ENCODE measurements at regions not wholly inside any gene's neighbourhood (a gene's known extent, or its start where the extent isn't known, plus 50 kb on each side); places are given as distances from the start of the nearest gene placed in this dataset.
A peak's percentile ranks its signal among the peaks of the same experiment; 100 is the strongest.

GRCh38 chr2:201977651-201978050, 56.0 kb upstream of the FZD7 start:
- POLR2A ChIA-PET = no interaction called here
- H3K4me1 ChIP-seq (ENCODE audit: control insufficient read depth in 2 of 2, insufficient read depth in 2 of 2, low read length in 2 of 2) = no peaks in the 10 kb centered on the region
- H3K4me3 Mint-ChIP-seq = no peak overlapping the region
- no peaks in the 10 kb centered on the region for H3K36me3 Mint-ChIP-seq
- H3K4me1 Mint-ChIP-seq = no peaks in the 10 kb centered on the region
- ATAC-seq = no peak
- no peak overlapping the region for H3K27ac ChIP-seq (ENCODE audit: low read depth, low read length)
- intact Hi-C loops (cut with micrococcal nuclease) = no loop called here
- CTCF ChIA-PET = interaction anchor here (0.6 kb wide), 1 partner anchor 433 kb away, joined by 3 read pairs; no protein-coding TSS in a partner anchor
- no peak overlapping the region for H3K4me3 ChIP-seq (ENCODE audit: low read length)
- peaks cover 0 to 10% (median 9%) of the 10 kb centered on the region in 5 donors for H3K27me3 Mint-ChIP-seq
- DNase-seq = no peak
- H3K27me3 ChIP-seq (ENCODE audit: control insufficient read depth in 2 of 2, insufficient read depth in 2 of 2, low read length in 2 of 2) = no peaks in the 10 kb centered on the region
- H3K27ac Mint-ChIP-seq = no peak overlapping the region
- no peaks in the 10 kb centered on the region for H3K9me3 ChIP-seq (ENCODE audit: control insufficient read depth in 2 of 3, low read length in 3 of 3)
- no peaks in the 10 kb centered on the region for H3K36me3 ChIP-seq (ENCODE audit: control insufficient read depth in 2 of 3, insufficient read depth in 3 of 3, low read length in 3 of 3)
- no peaks in the 10 kb centered on the region for H3K9me3 Mint-ChIP-seq

GRCh38 chr2:201978333-201978732, 55.3 kb upstream of the FZD7 start:
- ChIA-PET CTCF (no interaction called here), POLR2A (no interaction called here)
- H3K4me1 ChIP-seq (ENCODE audit: control insufficient read depth in 2 of 2, insufficient read depth in 2 of 2, low read length in 2 of 2) = no peaks in the 10 kb centered on the region
- Mint-ChIP-seq H3K36me3 (no peaks in the 10 kb centered on the region), H3K9me3 (no peaks in the 10 kb centered on the region), H3K4me1 (no peaks in the 10 kb centered on the region), H3K4me3 (no peak overlapping the region), H3K27ac (no peak overlapping the region), H3K27me3 (peaks cover 0 to 10% (median 9%) of the 10 kb centered on the region in 5 donors)
- H3K27ac ChIP-seq (ENCODE audit: low read depth, low read length) = no peak overlapping the region
- no peak overlapping the region for H3K4me3 ChIP-seq (ENCODE audit: low read length)
- H3K9me3 ChIP-seq (ENCODE audit: control insufficient read depth in 2 of 3, low read length in 3 of 3) = no peaks in the 10 kb centered on the region
- intact Hi-C loops (cut with micrococcal nuclease) = no loop called here
- ATAC-seq (no peak), DNase-seq (no peak)
- no peaks in the 10 kb centered on the region for H3K36me3 ChIP-seq (ENCODE audit: control insufficient read depth in 2 of 3, insufficient read depth in 3 of 3, low read length in 3 of 3)
- H3K27me3 ChIP-seq (ENCODE audit: control insufficient read depth in 2 of 2, insufficient read depth in 2 of 2, low read length in 2 of 2) = no peaks in the 10 kb centered on the region

GRCh38 chr2:201978986-201979385, 54.7 kb upstream of the FZD7 start:
- Mint-ChIP-seq H3K9me3 (no peaks in the 10 kb centered on the region), H3K4me1 (no peaks in the 10 kb centered on the region), H3K27me3 (peaks cover 0 to 12% (median 9%) of the 10 kb centered on the region in 5 donors), H3K36me3 (no peaks in the 10 kb centered on the region), H3K27ac (peak overlapping the region in 1 of 9 donors; percentile 46), H3K4me3 (no peak overlapping the region)
- H3K9me3 ChIP-seq (ENCODE audit: control insufficient read depth in 2 of 3, low read length in 3 of 3) = no peaks in the 10 kb centered on the region
- intact Hi-C loops (cut with micrococcal nuclease) = no loop called here
- H3K27me3 ChIP-seq (ENCODE audit: control insufficient read depth in 2 of 2, insufficient read depth in 2 of 2, low read length in 2 of 2) = no peaks in the 10 kb centered on the region
- no peak overlapping the region for H3K27ac ChIP-seq (ENCODE audit: low read depth, low read length)
- ATAC-seq (no peak), DNase-seq (no peak)
- ChIA-PET POLR2A (no interaction called here), CTCF (no interaction called here)
- H3K36me3 ChIP-seq (ENCODE audit: control insufficient read depth in 2 of 3, insufficient read depth in 3 of 3, low read length in 3 of 3) = no peaks in the 10 kb centered on the region
- no peaks in the 10 kb centered on the region for H3K4me1 ChIP-seq (ENCODE audit: control insufficient read depth in 2 of 2, insufficient read depth in 2 of 2, low read length in 2 of 2)
- H3K4me3 ChIP-seq (ENCODE audit: low read length) = no peak overlapping the region

GRCh38 chr2:201980389-201980821, 53.2 kb upstream of the FZD7 start:
- ATAC-seq (no peak), DNase-seq (no peak)
- ChIA-PET CTCF (no interaction called here), POLR2A (no interaction called here)
- H3K27me3 Mint-ChIP-seq = peaks cover 0 to 14% (median 9%) of the 10 kb centered on the region in 5 donors
- H3K36me3 Mint-ChIP-seq = no peaks in the 10 kb centered on the region
- Histone ChIP-seq H3K27ac (ENCODE audit: low read depth, low read length) (no peak overlapping the region), H3K4me1 (ENCODE audit: control insufficient read depth in 2 of 2, insufficient read depth in 2 of 2, low read length in 2 of 2) (no peaks in the 10 kb centered on the region), H3K4me3 (ENCODE audit: low read length) (no peak overlapping the region), H3K27me3 (ENCODE audit: control insufficient read depth in 2 of 2, insufficient read depth in 2 of 2, low read length in 2 of 2) (no peaks in the 10 kb centered on the region), H3K9me3 (ENCODE audit: control insufficient read depth in 2 of 3, low read length in 3 of 3) (no peaks in the 10 kb centered on the region), H3K36me3 (ENCODE audit: control insufficient read depth in 2 of 3, insufficient read depth in 3 of 3, low read length in 3 of 3) (no peaks in the 10 kb centered on the region)
- no peak overlapping the region for H3K4me3 Mint-ChIP-seq
- H3K4me1 Mint-ChIP-seq = peaks cover 0 to 7% (median 0%) of the 10 kb centered on the region in 7 donors
- no peaks in the 10 kb centered on the region for H3K9me3 Mint-ChIP-seq
- intact Hi-C loops (cut with micrococcal nuclease) = no loop called here
- H3K27ac Mint-ChIP-seq = no peak overlapping the region

- intact Hi-C loops (cut with micrococcal nuclease) = no loop called here
- Histone ChIP-seq H3K4me1 (ENCODE audit: control insufficient read depth in 2 of 2, insufficient read depth in 2 of 2, low read length in 2 of 2) (no peaks in the 10 kb centered on the region), H3K4me3 (ENCODE audit: low read length) (no peak overlapping the region), H3K9me3 (ENCODE audit: control insufficient read depth in 2 of 3, low read length in 3 of 3) (no peaks in the 10 kb centered on the region), H3K27me3 (ENCODE audit: control insufficient read depth in 2 of 2, insufficient read depth in 2 of 2, low read length in 2 of 2) (no peaks in the 10 kb centered on the region), H3K27ac (ENCODE audit: low read depth, low read length) (no peak overlapping the region), H3K36me3 (ENCODE audit: control insufficient read depth in 2 of 3, insufficient read depth in 3 of 3, low read length in 3 of 3) (no peaks in the 10 kb centered on the region)
- peaks cover 0 to 14% (median 9%) of the 10 kb centered on the region in 5 donors for H3K27me3 Mint-ChIP-seq
- CTCF ChIA-PET = no interaction called here
- H3K4me3 Mint-ChIP-seq = no peak overlapping the region
- no peaks in the 10 kb centered on the region for H3K36me3 Mint-ChIP-seq
- POLR2A ChIA-PET = no interaction called here
- ATAC-seq (no peak), DNase-seq (no peak)
- peaks cover 0 to 12% (median 0%) of the 10 kb centered on the region in 7 donors for H3K4me1 Mint-ChIP-seq
- H3K27ac Mint-ChIP-seq = no peak overlapping the region
- H3K9me3 Mint-ChIP-seq = no peaks in the 10 kb centered on the region
Observed at GRCh38 chr2:201980946-201981345, 52.7 kb upstream of the FZD7 start.

GRCh38 chr2:201983174-201983573, 50.5 kb upstream of the FZD7 start:
- DNase-seq (no peak), ATAC-seq (no peak)
- Histone ChIP-seq H3K27ac (ENCODE audit: low read depth, low read length) (no peak overlapping the region), H3K36me3 (ENCODE audit: control insufficient read depth in 2 of 3, insufficient read depth in 3 of 3, low read length in 3 of 3) (no peaks in the 10 kb centered on the region), H3K4me1 (ENCODE audit: control insufficient read depth in 2 of 2, insufficient read depth in 2 of 2, low read length in 2 of 2) (no peaks in the 10 kb centered on the region), H3K4me3 (ENCODE audit: low read length) (no peak overlapping the region), H3K9me3 (ENCODE audit: control insufficient read depth in 2 of 3, low read length in 3 of 3) (no peaks in the 10 kb centered on the region), H3K27me3 (ENCODE audit: control insufficient read depth in 2 of 2, insufficient read depth in 2 of 2, low read length in 2 of 2) (no peaks in the 10 kb centered on the region)
- H3K4me3 Mint-ChIP-seq = no peak overlapping the region
- intact Hi-C loops (cut with micrococcal nuclease) = no loop called here
- H3K4me1 Mint-ChIP-seq = peaks cover 0 to 13% (median 0%) of the 10 kb centered on the region in 7 donors
- H3K9me3 Mint-ChIP-seq = no peaks in the 10 kb centered on the region
- H3K27ac Mint-ChIP-seq = no peak overlapping the region
- POLR2A ChIA-PET = no interaction called here
- H3K27me3 Mint-ChIP-seq = peaks cover 0 to 6% (median 4%) of the 10 kb centered on the region in 5 donors
- no peaks in the 10 kb centered on the region for H3K36me3 Mint-ChIP-seq
- CTCF ChIA-PET = no interaction called here

GRCh38 chr2:201983800-201984199, 49.9 kb upstream of the FZD7 start:
- H3K9me3 Mint-ChIP-seq = no peaks in the 10 kb centered on the region
- H3K4me1 Mint-ChIP-seq = peaks cover 0 to 13% (median 0%) of the 10 kb centered on the region in 7 donors
- H3K36me3 Mint-ChIP-seq = no peaks in the 10 kb centered on the region
- H3K27me3 Mint-ChIP-seq = peaks cover 0 to 6% (median 2%) of the 10 kb centered on the region in 5 donors
- Histone ChIP-seq H3K4me3 (ENCODE audit: low read length) (no peak overlapping the region), H3K27ac (ENCODE audit: low read depth, low read length) (no peak overlapping the region), H3K4me1 (ENCODE audit: control insufficient read depth in 2 of 2, insufficient read depth in 2 of 2, low read length in 2 of 2) (no peaks in the 10 kb centered on the region), H3K27me3 (ENCODE audit: control insufficient read depth in 2 of 2, insufficient read depth in 2 of 2, low read length in 2 of 2) (no peaks in the 10 kb centered on the region), H3K9me3 (ENCODE audit: control insufficient read depth in 2 of 3, low read length in 3 of 3) (no peaks in the 10 kb centered on the region), H3K36me3 (ENCODE audit: control insufficient read depth in 2 of 3, insufficient read depth in 3 of 3, low read length in 3 of 3) (no peaks in the 10 kb centered on the region)
- intact Hi-C loops (cut with micrococcal nuclease) = no loop called here
- DNase-seq (no peak), ATAC-seq (no peak)
- ChIA-PET CTCF (no interaction called here), POLR2A (no interaction called here)
- H3K4me3 Mint-ChIP-seq = no peak overlapping the region
- no peak overlapping the region for H3K27ac Mint-ChIP-seq
